ENCODE measurements at regions not wholly inside any gene's neighbourhood (a gene's known extent, or its start where the extent isn't known, plus 50 kb on each side); places are given as distances from the start of the nearest gene placed in this dataset.

DNA sequence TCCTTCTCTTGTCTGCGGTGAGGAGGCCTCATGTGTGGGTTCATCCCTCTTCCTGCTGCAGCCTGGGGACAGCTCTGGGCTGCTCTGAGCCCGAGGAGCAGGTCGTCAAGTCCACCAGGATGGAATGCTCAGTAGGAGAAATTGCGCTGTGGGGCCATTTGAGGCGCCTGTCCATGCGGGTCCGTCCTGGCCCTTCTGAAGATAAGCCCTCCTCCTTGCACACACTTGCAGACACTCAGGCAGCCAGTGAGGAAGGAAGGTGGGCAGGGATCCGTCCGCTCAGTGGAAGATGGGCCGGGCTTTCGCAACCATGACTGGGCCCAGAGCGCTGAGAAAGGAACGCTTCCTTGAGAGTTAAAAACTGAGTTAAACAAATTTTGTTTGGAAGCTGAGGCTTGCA, 356.8 kb downstream of the GLRX3 start:
- Histone ChIP-seq H3K4me3 (replicated peaks; ENCODE audit: insufficient read depth, low read length) (no peak overlapping the region), H3K27ac (replicated peaks) (no peak overlapping the region), H3K27me3 (ENCODE audit: insufficient read depth, poor library complexity, severe bottlenecking) (no peaks in the 10 kb centered on the region)
- no peak for DNase-seq (ENCODE audit: low read depth in 1 of 2, low spot score in 1 of 2)
- TF ChIP-seq SPI1 (IDR thresholded peaks at IDR 0.05; ENCODE audit: borderline replicate concordance, low read depth): no peak
- no peak for TF ChIP-seq POLR2AphosphoS5 (IDR thresholded peaks at IDR 0.05; ENCODE audit: low read depth)
- TF ChIP-seq, protein P1, sequence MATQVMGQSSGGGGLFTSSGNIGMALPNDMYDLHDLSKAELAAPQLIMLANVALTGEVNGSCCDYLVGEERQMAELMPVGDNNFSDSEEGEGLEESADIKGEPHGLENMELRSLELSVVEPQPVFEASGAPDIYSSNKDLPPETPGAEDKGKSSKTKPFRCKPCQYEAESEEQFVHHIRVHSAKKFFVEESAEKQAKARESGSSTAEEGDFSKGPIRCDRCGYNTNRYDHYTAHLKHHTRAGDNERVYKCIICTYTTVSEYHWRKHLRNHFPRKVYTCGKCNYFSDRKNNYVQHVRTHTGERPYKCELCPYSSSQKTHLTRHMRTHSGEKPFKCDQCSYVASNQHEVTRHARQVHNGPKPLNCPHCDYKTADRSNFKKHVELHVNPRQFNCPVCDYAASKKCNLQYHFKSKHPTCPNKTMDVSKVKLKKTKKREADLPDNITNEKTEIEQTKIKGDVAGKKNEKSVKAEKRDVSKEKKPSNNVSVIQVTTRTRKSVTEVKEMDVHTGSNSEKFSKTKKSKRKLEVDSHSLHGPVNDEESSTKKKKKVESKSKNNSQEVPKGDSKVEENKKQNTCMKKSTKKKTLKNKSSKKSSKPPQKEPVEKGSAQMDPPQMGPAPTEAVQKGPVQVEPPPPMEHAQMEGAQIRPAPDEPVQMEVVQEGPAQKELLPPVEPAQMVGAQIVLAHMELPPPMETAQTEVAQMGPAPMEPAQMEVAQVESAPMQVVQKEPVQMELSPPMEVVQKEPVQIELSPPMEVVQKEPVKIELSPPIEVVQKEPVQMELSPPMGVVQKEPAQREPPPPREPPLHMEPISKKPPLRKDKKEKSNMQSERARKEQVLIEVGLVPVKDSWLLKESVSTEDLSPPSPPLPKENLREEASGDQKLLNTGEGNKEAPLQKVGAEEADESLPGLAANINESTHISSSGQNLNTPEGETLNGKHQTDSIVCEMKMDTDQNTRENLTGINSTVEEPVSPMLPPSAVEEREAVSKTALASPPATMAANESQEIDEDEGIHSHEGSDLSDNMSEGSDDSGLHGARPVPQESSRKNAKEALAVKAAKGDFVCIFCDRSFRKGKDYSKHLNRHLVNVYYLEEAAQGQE (IDR thresholded peaks at IDR 0.05; ENCODE audit: insufficient replicate concordance, low read depth): no peak
- no peak for TF ChIP-seq GABPA (IDR thresholded peaks at IDR 0.05; ENCODE audit: low read depth)
- TF ChIP-seq, protein P2, sequence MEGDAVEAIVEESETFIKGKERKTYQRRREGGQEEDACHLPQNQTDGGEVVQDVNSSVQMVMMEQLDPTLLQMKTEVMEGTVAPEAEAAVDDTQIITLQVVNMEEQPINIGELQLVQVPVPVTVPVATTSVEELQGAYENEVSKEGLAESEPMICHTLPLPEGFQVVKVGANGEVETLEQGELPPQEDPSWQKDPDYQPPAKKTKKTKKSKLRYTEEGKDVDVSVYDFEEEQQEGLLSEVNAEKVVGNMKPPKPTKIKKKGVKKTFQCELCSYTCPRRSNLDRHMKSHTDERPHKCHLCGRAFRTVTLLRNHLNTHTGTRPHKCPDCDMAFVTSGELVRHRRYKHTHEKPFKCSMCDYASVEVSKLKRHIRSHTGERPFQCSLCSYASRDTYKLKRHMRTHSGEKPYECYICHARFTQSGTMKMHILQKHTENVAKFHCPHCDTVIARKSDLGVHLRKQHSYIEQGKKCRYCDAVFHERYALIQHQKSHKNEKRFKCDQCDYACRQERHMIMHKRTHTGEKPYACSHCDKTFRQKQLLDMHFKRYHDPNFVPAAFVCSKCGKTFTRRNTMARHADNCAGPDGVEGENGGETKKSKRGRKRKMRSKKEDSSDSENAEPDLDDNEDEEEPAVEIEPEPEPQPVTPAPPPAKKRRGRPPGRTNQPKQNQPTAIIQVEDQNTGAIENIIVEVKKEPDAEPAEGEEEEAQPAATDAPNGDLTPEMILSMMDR (IDR thresholded peaks at IDR 0.05; ENCODE audit: insufficient read depth, low read length): no peak

DNA sequence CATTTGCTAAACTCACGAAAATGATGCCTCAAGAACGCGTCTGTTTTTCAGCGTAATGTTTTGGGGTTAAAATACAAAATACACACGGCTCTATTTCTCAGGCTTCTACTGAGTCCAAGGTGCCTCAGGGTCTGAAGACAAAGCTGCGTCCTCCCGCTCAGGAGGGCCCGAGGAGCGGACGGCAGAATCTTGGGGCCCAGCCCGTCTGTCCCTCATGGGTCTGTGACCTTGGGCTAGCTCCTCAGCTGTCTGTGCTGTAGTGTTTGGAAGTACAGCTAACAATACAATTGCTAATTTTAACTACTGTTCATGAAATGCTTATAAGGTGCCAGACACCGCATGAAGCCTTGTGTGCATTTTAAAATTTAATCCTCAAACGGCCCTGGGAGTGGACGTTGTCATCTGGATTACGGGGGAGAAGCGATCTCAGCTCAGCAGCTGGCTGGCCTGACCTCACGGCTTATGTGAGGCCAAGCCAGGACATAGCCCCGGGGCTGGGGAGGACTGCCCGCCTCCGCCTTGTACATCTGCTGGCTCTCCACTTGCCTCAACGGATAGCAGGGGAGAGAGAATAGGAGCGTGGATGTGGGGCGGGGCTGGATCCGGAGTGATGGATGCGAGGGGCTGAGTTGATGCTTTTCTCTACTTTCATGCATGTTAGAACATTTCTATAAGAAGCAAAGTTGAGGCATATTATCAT, 357.4 kb downstream of the GLRX3 start:
- TF ChIP-seq SPI1 (IDR thresholded peaks at IDR 0.05; ENCODE audit: borderline replicate concordance, low read depth) (no peak), GABPA (IDR thresholded peaks at IDR 0.05; ENCODE audit: low read depth) (no peak)
- Histone ChIP-seq H3K4me3 (replicated peaks; ENCODE audit: insufficient read depth, low read length) (no peak overlapping the region), H3K27me3 (ENCODE audit: insufficient read depth, poor library complexity, severe bottlenecking) (no peaks in the 10 kb centered on the region), H3K27ac (replicated peaks) (no peak overlapping the region)
- DNase-seq (ENCODE audit: low read depth in 1 of 2, low spot score in 1 of 2): no peak

DNA sequence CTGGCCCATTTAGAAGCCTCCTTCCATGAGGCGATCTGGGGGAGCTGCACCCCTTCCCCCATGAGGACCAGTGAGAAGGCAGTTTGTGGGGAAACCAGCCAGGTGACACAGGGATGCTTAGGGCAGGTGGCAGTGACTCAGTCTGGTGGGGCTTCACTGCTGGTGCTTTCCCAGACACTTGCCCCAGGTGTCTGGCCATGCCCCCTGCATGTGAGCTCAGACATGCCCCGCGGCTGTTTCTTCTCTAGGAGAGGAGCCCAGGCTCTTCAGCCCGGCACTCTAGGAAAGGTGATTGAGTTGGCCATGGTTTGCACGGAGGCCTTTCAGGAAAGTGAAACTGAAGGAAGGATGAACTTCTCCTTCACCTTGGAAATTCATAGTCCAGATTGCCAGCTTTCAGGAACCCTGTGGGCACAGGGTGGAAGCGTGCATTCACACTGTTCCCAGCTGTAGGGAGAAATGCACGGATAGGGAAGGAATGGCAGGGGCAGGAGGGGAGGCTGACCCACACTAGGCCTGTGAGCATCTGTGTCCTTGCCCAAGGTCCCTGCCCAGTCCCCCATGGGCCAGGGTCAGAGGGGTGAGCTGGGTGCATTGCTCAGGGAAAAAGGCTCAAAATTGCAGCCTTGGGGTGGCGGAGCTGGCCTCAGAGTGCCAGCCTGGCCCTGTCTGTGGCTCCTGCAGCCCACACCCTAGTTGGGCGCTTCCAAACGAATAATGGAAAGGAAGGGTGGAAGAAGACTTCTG, 359.1 kb downstream of the GLRX3 start:
- TF ChIP-seq, protein P1 (IDR thresholded peaks at IDR 0.05; ENCODE audit: insufficient replicate concordance, low read depth): no peak
- TF ChIP-seq SPI1 (IDR thresholded peaks at IDR 0.05; ENCODE audit: borderline replicate concordance, low read depth) (no peak), GABPA (IDR thresholded peaks at IDR 0.05; ENCODE audit: low read depth) (no peak)
- TF ChIP-seq, protein P2 (IDR thresholded peaks at IDR 0.05; ENCODE audit: insufficient read depth, low read length): no peak
- no peak overlapping the region for H3K4me3 ChIP-seq (replicated peaks; ENCODE audit: insufficient read depth, low read length)
- no peak overlapping the region for H3K27ac ChIP-seq (replicated peaks)
- no peak for DNase-seq (ENCODE audit: low read depth in 1 of 2, low spot score in 1 of 2)
- no peaks in the 10 kb centered on the region for H3K27me3 ChIP-seq (ENCODE audit: insufficient read depth, poor library complexity, severe bottlenecking)

DNA sequence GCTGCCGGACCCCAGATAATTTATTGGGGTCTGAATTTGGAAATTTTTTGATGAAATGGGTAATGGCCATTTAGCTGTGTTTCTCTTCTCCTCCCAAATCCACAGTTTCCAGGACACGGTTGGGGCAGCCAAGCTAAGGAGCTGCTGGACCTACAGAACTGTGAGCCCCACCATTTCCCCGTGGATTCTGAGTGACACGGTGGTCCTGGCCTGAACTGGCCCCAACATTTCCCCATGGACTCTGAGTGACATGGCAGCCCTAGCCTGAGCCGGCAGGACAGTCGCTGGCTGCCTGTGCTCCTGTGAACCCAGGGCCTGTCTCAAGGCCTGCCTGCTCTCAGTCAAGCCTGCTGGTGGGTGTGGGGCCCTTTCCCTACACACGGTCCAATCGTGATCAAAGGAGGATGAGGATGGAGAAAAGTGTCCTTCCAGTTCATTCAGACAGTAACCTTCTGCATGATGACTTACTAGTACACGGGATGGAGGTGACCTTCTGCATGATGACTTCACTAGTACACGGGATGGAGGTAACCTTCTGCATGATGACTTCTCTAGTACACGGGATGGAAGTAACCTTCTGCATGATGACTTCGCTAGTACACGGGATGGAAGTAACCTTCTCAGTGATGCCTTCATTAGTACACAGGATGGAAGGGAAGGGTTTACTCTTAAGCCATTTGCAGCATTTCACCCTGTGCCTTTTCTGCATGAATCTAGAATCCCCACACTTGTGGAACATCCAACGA, 359.9 kb downstream of the GLRX3 start:
- TF ChIP-seq, protein P1 (IDR thresholded peaks at IDR 0.05; ENCODE audit: insufficient replicate concordance, low read depth): no peak
- TF ChIP-seq SPI1 (IDR thresholded peaks at IDR 0.05; ENCODE audit: borderline replicate concordance, low read depth) (no peak), GABPA (IDR thresholded peaks at IDR 0.05; ENCODE audit: low read depth) (no peak)
- no peak for DNase-seq (ENCODE audit: low read depth in 1 of 2, low spot score in 1 of 2)
- no peak overlapping the region for H3K27ac ChIP-seq (replicated peaks)
- no peaks in the 10 kb centered on the region for H3K27me3 ChIP-seq (ENCODE audit: insufficient read depth, poor library complexity, severe bottlenecking)
- no peak overlapping the region for H3K4me3 ChIP-seq (replicated peaks; ENCODE audit: insufficient read depth, low read length)
